Gastrocnemius medialis (tissue), 4 donors: ENCODE measurements at regions not wholly inside any gene's neighbourhood (a gene's known extent, or its start where the extent isn't known, plus 50 kb on each side); places are given as distances from the start of the nearest gene placed in this dataset.
"Not testable (repeated sequence)": the region's sequence is repeated elsewhere in the genome, so short reads cannot be mapped to it uniquely, and the experiment has no call there.

ENCODE experiments used
- ATAC-seq, 2 donors: fragments of 150-250 bp; one replicate each; pipeline ENCODE4 v1.9.1; 2016
- DNase-seq, 2 donors: peaks; one replicate each; pipeline ENCODE4 v3.0.0-alpha.2; 2019
- H3K27ac ChIP-seq, 4 donors: fragments of 200-600 bp; sonication (generic); 1 replicate in 1 of 4; 2 replicates in 3 of 4; pipeline ENCODE4 v1.5.1; 2016 to 2018; ENCODE audit warnings: mild to moderate bottlenecking in 2 of 4, moderate library complexity in 1 of 4
- H3K27me3 ChIP-seq, 3 donors: fragments of 200-600 bp; sonication (generic) in 2 of 3; 1 replicate in 1 of 3; 2 replicates in 2 of 3; pipeline versions ENCODE4 v1.5.1 to v1.6.0; 2016 to 2019; ENCODE audit warnings: mild to moderate bottlenecking in 1 of 3, moderate library complexity in 1 of 3
- H3K36me3 ChIP-seq, 2 donors: fragments of 200-600 bp; sonication (generic) in 1 of 2; one replicate each; pipeline ENCODE4 v1.5.1; 2017 to 2018
- H3K4me1 ChIP-seq, 2 donors: fragments of 200-600 bp; sonication (generic) in 1 of 2; one replicate each; pipeline ENCODE4 v1.5.1; 2016 to 2017; ENCODE audit warnings: mild to moderate bottlenecking in 2 of 2
- H3K4me3 ChIP-seq, 4 donors: fragments of 200-600 bp; sonication (generic) in 3 of 4; 1 replicate in 1 of 4; 2 replicates in 3 of 4; pipeline ENCODE4 v1.5.1; 2016 to 2019; ENCODE audit warnings: mild to moderate bottlenecking in 2 of 4
- H3K9me3 ChIP-seq, 3 donors: fragments of 200-600 bp; sonication (generic) in 2 of 3; 1 replicate in 1 of 3; 2 replicates in 2 of 3; pipeline ENCODE4 v1.5.1; 2016 to 2019
- CTCF ChIP-seq, 5 experiments: fragments of 450-650 bp in 3 of 5; fragments of 200-600 bp in 2 of 5; sonication (generic) in 2 of 5; IDR thresholded peaks in 4 of 5; conservative IDR thresholded peaks in 1 of 5; 1 replicate in 4 of 5; 2 replicates in 1 of 5; pipeline ENCODE4 v1.5.1; 2016 to 2019; ENCODE audit warnings: antibody characterized with exemption in 5 of 5, mild to moderate bottlenecking in 3 of 5, moderate library complexity in 3 of 5
- POLR2A ChIP-seq, 2 donors: fragments of 450-650 bp; IDR thresholded peaks; one replicate each; pipeline ENCODE4 v1.6.1; 2017; ENCODE audit warnings: antibody characterized with exemption in 2 of 2, mild to moderate bottlenecking in 2 of 2, moderate library complexity in 2 of 2
- in situ Hi-C, 4 donors: fragments of 200-750 bp; cut with MboI; loops; one replicate each; pipeline versions ENCODE4 v1.15.0 to v1.8.0; 2017; ENCODE audit warnings: low sequenced_read_pairs in 4 of 4
- intact Hi-C: fragments of 100-400 bp; cut with DNase I; formaldehyde crosslinking; loops from one replicate; pipeline ENCODE4 v1.15.1; 2023; ENCODE audit warnings: low total_unique reads

- in situ Hi-C loops = no loop called here
- no peak overlapping the region for H3K27ac ChIP-seq
- intact Hi-C loops = no loop called here
These were observed 253.2 kb downstream of the MEX3B start for GRCh38 chr15:81792646-81793045.

GRCh38 chr15:81791322-81791721 is 254.5 kb downstream of the MEX3B start:
- H3K9me3 ChIP-seq, intact Hi-C loops, H3K27me3 ChIP-seq, H3K4me1 ChIP-seq, ATAC-seq, H3K4me3 ChIP-seq, H3K36me3 ChIP-seq, DNase-seq, in situ Hi-C loops, H3K27ac ChIP-seq: not testable (repeated sequence)

More at GRCh38 chr15:81792646-81793045, 253.2 kb downstream of the MEX3B start:
- ATAC-seq (no peak), DNase-seq (no peak)
- no peak for TF ChIP-seq CTCF (IDR thresholded peaks at IDR 0.05 in 4 of 5, conservative IDR thresholded peaks at IDR 0.05 in 1 of 5)
- no peak for TF ChIP-seq POLR2A (IDR thresholded peaks at IDR 0.05)
- no peak overlapping the region for H3K4me3 ChIP-seq
- peaks cover 0 to 2% (median 0%) of the 10 kb centered on the region in 3 donors for H3K27me3 ChIP-seq
- no peaks in the 10 kb centered on the region for H3K4me1 ChIP-seq
- H3K9me3 ChIP-seq = no peaks in the 10 kb centered on the region
- H3K36me3 ChIP-seq = no peaks in the 10 kb centered on the region

GRCh38 chr15:81789403-81789802 is 256.4 kb downstream of the MEX3B start:
- in situ Hi-C loops = no loop called here
- ATAC-seq (no peak), DNase-seq (no peak)
- H3K27ac ChIP-seq = no peak overlapping the region
- no peaks in the 10 kb centered on the region for H3K9me3 ChIP-seq
- TF ChIP-seq CTCF (IDR thresholded peaks at IDR 0.05 in 4 of 5, conservative IDR thresholded peaks at IDR 0.05 in 1 of 5) = no peak
- no peak for TF ChIP-seq POLR2A (IDR thresholded peaks at IDR 0.05)
- H3K4me1 ChIP-seq = no peaks in the 10 kb centered on the region
- H3K27me3 ChIP-seq = peaks cover 0 to 2% (median 0%) of the 10 kb centered on the region in 3 donors
- H3K36me3 ChIP-seq = no peaks in the 10 kb centered on the region
- intact Hi-C loops = no loop called here
- no peak overlapping the region for H3K4me3 ChIP-seq

GRCh38 chr15:81786776-81787175 is 259.0 kb downstream of the MEX3B start:
- in situ Hi-C loops (no loop called here), intact Hi-C loops (no loop called here)
- no peak for TF ChIP-seq POLR2A (IDR thresholded peaks at IDR 0.05)
- no peak for TF ChIP-seq CTCF (IDR thresholded peaks at IDR 0.05 in 4 of 5, conservative IDR thresholded peaks at IDR 0.05 in 1 of 5)
- Histone ChIP-seq H3K36me3 (no peaks in the 10 kb centered on the region), H3K9me3 (no peaks in the 10 kb centered on the region), H3K4me3 (no peak overlapping the region), H3K27ac (no peak overlapping the region), H3K4me1 (no peaks in the 10 kb centered on the region), H3K27me3 (peaks cover 0 to 2% (median 0%) of the 10 kb centered on the region in 3 donors)
- DNase-seq (no peak), ATAC-seq (no peak)

- ATAC-seq (no peak), DNase-seq (no peak)
- H3K9me3 ChIP-seq = no peaks in the 10 kb centered on the region
- H3K4me3 ChIP-seq = no peak overlapping the region
- H3K27me3 ChIP-seq = peaks cover 0 to 2% (median 0%) of the 10 kb centered on the region in 3 donors
- TF ChIP-seq CTCF (IDR thresholded peaks at IDR 0.05 in 4 of 5, conservative IDR thresholded peaks at IDR 0.05 in 1 of 5) (no peak), POLR2A (IDR thresholded peaks at IDR 0.05) (no peak)
- no peak overlapping the region for H3K27ac ChIP-seq
- in situ Hi-C loops (no loop called here), intact Hi-C loops (no loop called here)
- no peaks in the 10 kb centered on the region for H3K36me3 ChIP-seq
- no peaks in the 10 kb centered on the region for H3K4me1 ChIP-seq
These were observed 260.1 kb downstream of the MEX3B start for GRCh38 chr15:81785679-81786078.
